IgD-negative memory B cell (primary cell): ENCODE measurements at regions not wholly inside any gene's neighbourhood (a gene's known extent, or its start where the extent isn't known, plus 50 kb on each side); places are given as distances from the start of the nearest gene placed in this dataset.

Experiments
- H3K27ac Mint-ChIP-seq, 3 donors: one replicate each; pipeline ENCODE4 v1.8.0; 2020 to 2022; ENCODE audit warnings: mild to moderate bottlenecking in 3 of 3, mixed read lengths in 3 of 3, moderate library complexity in 1 of 3
- H3K27me3 Mint-ChIP-seq: one replicate; pipeline ENCODE4 v1.8.0; 2021; ENCODE audit warnings: mixed read lengths
- H3K36me3 Mint-ChIP-seq: one replicate; pipeline ENCODE4 v1.8.0; 2020; ENCODE audit warnings: mild to moderate bottlenecking, mixed read lengths
- H3K4me1 Mint-ChIP-seq, 3 donors: one replicate each; pipeline ENCODE4 v1.8.0; 2020 to 2022; ENCODE audit warnings: mixed read lengths in 3 of 3, mild to moderate bottlenecking in 1 of 3
- H3K4me3 Mint-ChIP-seq, 4 donors: one replicate each; pipeline ENCODE4 v1.8.0; 2020 to 2022; ENCODE audit warnings: mild to moderate bottlenecking in 4 of 4, mixed read lengths in 4 of 4, moderate library complexity in 3 of 4
- H3K9me3 Mint-ChIP-seq, 3 donors: one replicate each; pipeline ENCODE4 v1.8.0; 2020 to 2021; ENCODE audit warnings: mixed read lengths in 3 of 3, mild to moderate bottlenecking in 1 of 3

DNA sequence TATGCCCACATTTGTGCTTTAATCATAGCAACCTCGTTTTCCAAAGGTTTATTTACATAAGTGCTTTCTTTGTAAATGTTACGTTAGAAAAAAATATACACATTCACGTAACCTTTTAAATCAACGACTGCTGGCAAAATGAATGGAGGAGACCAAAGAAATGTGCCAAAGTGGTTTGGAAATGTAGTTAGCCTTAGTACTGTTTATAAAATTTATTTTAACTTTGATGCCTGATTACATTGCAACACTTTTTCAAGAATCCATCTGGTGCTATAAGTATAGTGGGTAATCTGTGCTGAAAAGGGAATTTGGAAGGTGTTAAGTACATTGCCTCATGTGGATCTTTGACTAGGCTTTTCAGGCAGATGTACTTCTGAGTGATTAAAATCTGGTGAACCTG is 108.9 kb downstream of the IFI44 start:
- no peaks in the 10 kb centered on the region for H3K4me1 Mint-ChIP-seq
- H3K4me3 Mint-ChIP-seq = no peak overlapping the region
- no peak overlapping the region for H3K27ac Mint-ChIP-seq
- H3K9me3 Mint-ChIP-seq = peaks cover 0 to 11% (median 7%) of the 10 kb centered on the region in 3 donors
- peaks cover 1% of the 10 kb centered on the region for H3K36me3 Mint-ChIP-seq
- H3K27me3 Mint-ChIP-seq = no peaks in the 10 kb centered on the region

DNA sequence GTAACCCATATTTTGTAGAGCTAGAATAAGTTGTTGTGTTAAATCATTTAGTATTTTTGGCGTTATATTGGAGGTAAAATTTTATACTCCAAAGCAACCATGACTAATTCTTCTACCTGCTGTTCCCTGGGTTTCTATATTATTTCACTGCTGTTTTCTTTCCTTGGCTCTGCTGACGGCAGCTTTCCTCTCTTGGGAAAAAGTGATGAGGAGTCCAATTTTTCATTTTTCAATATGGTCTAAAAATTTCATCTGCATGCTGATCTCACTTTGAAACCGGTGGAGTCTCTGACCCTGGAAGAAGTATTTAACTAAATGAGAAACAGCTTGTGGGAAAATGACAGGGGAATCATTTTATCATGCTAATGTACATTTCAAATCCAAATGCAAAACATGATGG is 110.2 kb downstream of the IFI44 start:
- Mint-ChIP-seq H3K4me1 (no peaks in the 10 kb centered on the region), H3K4me3 (no peak overlapping the region), H3K36me3 (peaks cover 1% of the 10 kb centered on the region), H3K9me3 (peaks cover 0 to 4% (median 2%) of the 10 kb centered on the region in 3 donors), H3K27me3 (no peaks in the 10 kb centered on the region), H3K27ac (no peak overlapping the region)

- Mint-ChIP-seq H3K4me3 (peak overlapping the region in 1 of 4 donors; percentile 58), H3K36me3 (peaks cover 1% of the 10 kb centered on the region), H3K27ac (no peak overlapping the region), H3K9me3 (peaks cover 0 to 14% (median 1%) of the 10 kb centered on the region in 3 donors), H3K27me3 (no peaks in the 10 kb centered on the region), H3K4me1 (no peaks in the 10 kb centered on the region)
Observed at GRCh38 chr1:78760858-78761257, 111.2 kb downstream of the IFI44 start.

GRCh38 chr1:78762113-78762512 is 112.5 kb downstream of the IFI44 start:
- no peaks in the 10 kb centered on the region for H3K4me1 Mint-ChIP-seq
- H3K9me3 Mint-ChIP-seq = peaks cover 1 to 17% (median 3%) of the 10 kb centered on the region in 3 donors
- H3K27ac Mint-ChIP-seq = no peak overlapping the region
- no peak overlapping the region for H3K4me3 Mint-ChIP-seq
- H3K36me3 Mint-ChIP-seq = peaks cover 1% of the 10 kb centered on the region
- H3K27me3 Mint-ChIP-seq = no peaks in the 10 kb centered on the region

DNA sequence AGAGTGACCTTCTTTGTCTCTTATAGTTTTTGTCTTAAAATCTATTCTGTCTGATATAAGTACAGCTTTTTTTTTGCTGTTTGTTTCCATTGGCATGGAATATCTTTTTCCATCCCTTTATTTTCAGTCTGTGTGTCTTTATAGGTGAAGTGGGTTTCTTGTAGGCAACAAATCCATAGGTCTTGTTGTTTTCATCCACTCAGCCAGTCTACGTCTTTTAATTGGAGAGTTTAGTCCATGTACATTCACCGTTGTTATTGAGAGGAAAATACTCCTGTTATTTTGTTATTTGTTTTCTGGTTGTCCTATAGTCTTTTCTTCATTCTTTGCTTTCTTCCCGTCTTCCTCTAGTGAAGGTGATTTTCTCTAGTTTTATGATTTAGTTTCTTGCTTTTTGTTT is 115.9 kb downstream of the IFI44 start:
- Mint-ChIP-seq H3K36me3 (peaks cover 1% of the 10 kb centered on the region), H3K27me3 (no peaks in the 10 kb centered on the region), H3K27ac (no peak overlapping the region), H3K4me3 (peak overlapping the region in 1 of 4 donors; percentile 7), H3K9me3 (peaks cover 1 to 14% (median 3%) of the 10 kb centered on the region in 3 donors), H3K4me1 (no peaks in the 10 kb centered on the region)

DNA sequence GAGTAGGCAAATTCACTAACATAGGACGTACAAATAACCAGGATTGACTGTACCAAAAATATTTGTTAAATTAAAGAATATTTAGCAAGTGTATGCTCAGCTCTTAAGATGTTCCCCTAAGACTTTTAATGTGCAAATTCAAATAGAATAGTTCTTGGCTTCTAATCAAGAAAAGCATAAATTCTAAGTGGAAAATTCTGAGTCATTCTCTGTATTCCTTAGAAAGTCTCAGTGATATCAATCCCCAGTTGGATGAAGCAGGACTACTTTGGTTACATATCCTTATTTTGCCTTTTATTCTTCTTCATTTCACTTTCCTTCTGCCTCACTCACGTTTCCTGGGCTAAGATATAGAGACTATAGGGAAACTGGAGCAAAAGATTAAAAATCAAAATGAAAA is 130.2 kb downstream of the IFI44 start:
- no peak overlapping the region for H3K4me3 Mint-ChIP-seq
- H3K36me3 Mint-ChIP-seq = no peaks in the 10 kb centered on the region
- no peak overlapping the region for H3K27ac Mint-ChIP-seq
- H3K9me3 Mint-ChIP-seq = no peaks in the 10 kb centered on the region
- no peaks in the 10 kb centered on the region for H3K4me1 Mint-ChIP-seq
- no peaks in the 10 kb centered on the region for H3K27me3 Mint-ChIP-seq

- H3K36me3 Mint-ChIP-seq = no peaks in the 10 kb centered on the region
- H3K4me3 Mint-ChIP-seq = no peak overlapping the region
- no peaks in the 10 kb centered on the region for H3K27me3 Mint-ChIP-seq
- peaks cover 0 to 5% (median 0%) of the 10 kb centered on the region in 3 donors for H3K9me3 Mint-ChIP-seq
- H3K27ac Mint-ChIP-seq = no peak overlapping the region
- no peaks in the 10 kb centered on the region for H3K4me1 Mint-ChIP-seq
Observed at GRCh38 chr1:78787544-78787943, 137.9 kb downstream of the IFI44 start.

DNA sequence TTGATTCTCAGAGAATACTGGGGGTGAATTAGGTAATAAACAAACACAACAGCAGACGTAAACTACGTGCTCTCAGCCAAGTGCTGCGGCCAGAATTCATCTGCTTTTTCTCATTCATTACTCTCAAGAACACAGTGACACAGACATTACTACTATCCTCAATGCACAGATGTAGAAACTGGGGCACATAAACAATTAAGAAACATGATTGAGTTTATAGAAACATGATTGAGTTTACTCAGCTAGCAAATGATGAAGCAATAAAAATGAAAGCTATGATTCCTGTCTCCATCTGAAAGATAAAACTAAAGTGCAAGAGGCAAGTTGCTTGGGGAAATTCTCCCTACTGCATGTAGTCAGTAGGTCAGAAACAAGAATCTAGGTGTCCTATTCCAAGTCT is 140.5 kb downstream of the IFI44 start:
- no peaks in the 10 kb centered on the region for H3K36me3 Mint-ChIP-seq
- H3K27ac Mint-ChIP-seq = no peak overlapping the region
- no peaks in the 10 kb centered on the region for H3K4me1 Mint-ChIP-seq
- no peaks in the 10 kb centered on the region for H3K27me3 Mint-ChIP-seq
- no peak overlapping the region for H3K4me3 Mint-ChIP-seq
- peaks cover 0 to 5% (median 0%) of the 10 kb centered on the region in 3 donors for H3K9me3 Mint-ChIP-seq

DNA sequence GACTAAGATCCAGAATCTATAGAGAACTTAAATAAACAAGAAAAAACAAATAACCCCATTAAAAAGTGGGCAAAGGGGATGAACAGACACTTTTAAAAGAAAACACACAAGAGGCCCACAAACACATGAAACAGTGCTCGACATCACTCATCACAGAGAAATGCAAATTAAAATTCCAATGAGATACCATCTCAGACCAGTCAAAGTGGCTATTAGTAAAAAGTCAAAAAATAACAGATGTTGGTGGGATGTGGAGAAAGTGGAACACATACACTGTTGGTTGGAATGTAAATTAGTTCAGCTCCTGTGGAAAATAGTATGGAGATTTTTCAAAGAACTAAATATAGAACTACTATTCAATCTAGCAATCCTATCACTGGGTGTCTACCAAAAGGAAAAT is 143.1 kb downstream of the IFI44 start:
- H3K4me1 Mint-ChIP-seq = no peaks in the 10 kb centered on the region
- no peak overlapping the region for H3K27ac Mint-ChIP-seq
- no peaks in the 10 kb centered on the region for H3K36me3 Mint-ChIP-seq
- H3K4me3 Mint-ChIP-seq = no peak overlapping the region
- H3K9me3 Mint-ChIP-seq = peaks cover 0 to 5% (median 0%) of the 10 kb centered on the region in 3 donors
- no peaks in the 10 kb centered on the region for H3K27me3 Mint-ChIP-seq

GRCh38 chr1:78797108-78797781 is 147.6 kb downstream of the IFI44 start:
- H3K4me3 Mint-ChIP-seq = no peak overlapping the region
- H3K36me3 Mint-ChIP-seq = no peaks in the 10 kb centered on the region
- H3K9me3 Mint-ChIP-seq = no peaks in the 10 kb centered on the region
- H3K27ac Mint-ChIP-seq = no peak overlapping the region
- H3K27me3 Mint-ChIP-seq = no peaks in the 10 kb centered on the region
- H3K4me1 Mint-ChIP-seq = no peaks in the 10 kb centered on the region

DNA sequence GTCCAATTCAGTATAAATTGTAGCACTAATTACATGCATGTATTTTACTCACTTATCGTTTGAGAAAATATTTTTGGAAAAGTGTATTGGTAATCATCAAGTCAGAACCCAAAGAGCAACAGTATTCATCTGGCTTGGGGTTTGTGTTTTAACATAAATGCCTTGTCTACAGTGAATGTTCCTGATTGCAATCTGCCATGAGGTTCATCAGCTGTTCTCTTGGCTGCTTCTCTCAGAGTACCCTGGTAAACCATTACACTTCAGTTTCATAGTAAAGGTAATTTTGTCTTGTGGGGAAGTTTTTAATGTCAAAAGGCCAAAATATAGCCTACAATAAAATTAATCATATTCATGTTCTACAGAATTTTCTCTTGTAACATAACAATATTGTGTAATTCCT is 150.3 kb downstream of the IFI44 start:
- H3K9me3 Mint-ChIP-seq = no peaks in the 10 kb centered on the region
- no peaks in the 10 kb centered on the region for H3K27me3 Mint-ChIP-seq
- H3K36me3 Mint-ChIP-seq = no peaks in the 10 kb centered on the region
- no peak overlapping the region for H3K4me3 Mint-ChIP-seq
- no peak overlapping the region for H3K27ac Mint-ChIP-seq
- peaks cover 0 to 1% (median 0%) of the 10 kb centered on the region in 3 donors for H3K4me1 Mint-ChIP-seq

DNA sequence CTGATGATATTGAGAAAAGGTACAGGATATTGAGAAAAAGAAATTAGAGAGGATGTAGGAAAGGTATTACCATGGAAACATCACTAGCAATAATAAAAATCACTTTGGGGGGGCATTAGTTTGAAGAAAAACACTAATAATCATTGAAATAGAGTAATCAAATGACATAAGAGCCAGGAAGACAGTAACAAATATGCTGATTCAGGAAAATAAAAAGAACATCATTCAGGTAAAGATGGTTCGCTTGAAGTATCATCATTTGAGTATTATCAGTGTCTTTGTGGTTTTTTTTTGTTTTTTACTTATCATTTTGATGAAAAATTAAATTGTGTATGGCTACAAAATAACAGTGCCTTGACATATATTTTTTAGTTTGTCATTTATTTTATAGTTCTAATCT is 164.5 kb downstream of the IFI44 start:
- no peaks in the 10 kb centered on the region for H3K27me3 Mint-ChIP-seq

DNA sequence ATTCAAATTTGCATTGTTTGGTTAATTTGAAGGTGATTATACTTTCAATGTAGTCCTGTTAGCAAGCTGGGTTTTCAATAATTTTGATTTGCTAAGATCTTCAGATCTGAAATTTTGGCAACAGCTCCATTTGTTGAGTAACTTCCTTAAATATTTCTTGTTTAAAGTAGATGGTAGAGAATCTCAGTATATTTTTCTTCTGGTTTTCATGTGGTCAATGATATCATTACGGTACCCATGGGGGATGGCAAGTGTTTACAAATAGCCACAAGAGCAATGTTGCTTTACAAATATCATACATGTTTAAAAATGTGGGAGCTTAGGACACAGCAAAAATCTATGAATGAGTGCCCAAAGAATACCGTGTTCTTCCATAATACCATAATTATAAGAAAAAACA is 175.9 kb downstream of the IFI44 start:
- Mint-ChIP-seq H3K4me1 (peaks cover 0 to 1% (median 0%) of the 10 kb centered on the region in 3 donors), H3K27ac (no peak overlapping the region), H3K27me3 (no peaks in the 10 kb centered on the region), H3K9me3 (peaks cover 0 to 1% (median 0%) of the 10 kb centered on the region in 3 donors), H3K36me3 (peaks cover 2% of the 10 kb centered on the region), H3K4me3 (no peak overlapping the region)

More for the DNA sequence above, 164.5 kb downstream of the IFI44 start:
- no peak overlapping the region for H3K27ac Mint-ChIP-seq
- H3K36me3 Mint-ChIP-seq = no peaks in the 10 kb centered on the region
- no peaks in the 10 kb centered on the region for H3K4me1 Mint-ChIP-seq
- no peak overlapping the region for H3K4me3 Mint-ChIP-seq
- H3K9me3 Mint-ChIP-seq = no peaks in the 10 kb centered on the region

GRCh38 chr1:78829644-78830043 is 176.9 kb downstream of the ADGRL4 start:
- H3K36me3 Mint-ChIP-seq = no peaks in the 10 kb centered on the region
- no peaks in the 10 kb centered on the region for H3K27me3 Mint-ChIP-seq
- no peaks in the 10 kb centered on the region for H3K9me3 Mint-ChIP-seq
- H3K4me1 Mint-ChIP-seq = peaks cover 0 to 1% (median 0%) of the 10 kb centered on the region in 3 donors
- H3K27ac Mint-ChIP-seq = no peak overlapping the region
- H3K4me3 Mint-ChIP-seq = no peak overlapping the region

- H3K27ac Mint-ChIP-seq = no peak overlapping the region
- no peaks in the 10 kb centered on the region for H3K36me3 Mint-ChIP-seq
- H3K4me1 Mint-ChIP-seq = peaks cover 0 to 1% (median 1%) of the 10 kb centered on the region in 3 donors
- no peak overlapping the region for H3K4me3 Mint-ChIP-seq
- H3K9me3 Mint-ChIP-seq = no peaks in the 10 kb centered on the region
- no peaks in the 10 kb centered on the region for H3K27me3 Mint-ChIP-seq
Observed at GRCh38 chr1:78830321-78830720, 176.2 kb downstream of the ADGRL4 start.

DNA sequence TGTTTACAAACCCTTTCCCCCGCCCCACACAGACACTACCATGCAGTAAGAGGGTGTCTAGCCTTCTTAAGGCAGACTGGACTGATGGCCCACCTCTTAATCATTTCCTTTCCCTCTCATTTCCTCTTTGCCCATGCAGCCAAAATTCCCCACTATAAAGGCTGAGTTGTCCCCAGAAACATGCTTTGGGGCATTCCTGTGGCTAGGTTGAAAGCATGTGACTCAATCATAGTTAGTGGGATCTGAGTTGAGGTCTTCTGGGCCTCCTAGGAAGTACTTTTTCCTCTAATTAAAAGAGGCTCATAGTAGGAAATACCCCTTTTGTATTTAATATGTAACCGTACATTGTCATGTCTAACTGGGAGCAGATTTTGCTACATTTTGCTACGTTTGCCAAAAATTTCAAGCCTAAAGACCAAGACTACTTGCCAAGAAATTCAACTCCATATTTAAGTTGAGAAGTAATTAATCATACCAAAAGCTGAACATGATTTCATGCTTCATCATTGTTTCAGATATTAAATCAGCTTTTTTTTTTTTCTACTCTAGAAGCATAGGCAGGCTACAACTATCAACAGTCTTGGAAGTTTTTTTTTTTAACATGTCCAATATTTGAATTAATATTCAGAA is 174.7 kb downstream of the ADGRL4 start:
- no peak overlapping the region for H3K27ac Mint-ChIP-seq
- H3K4me1 Mint-ChIP-seq = peaks cover 0 to 6% (median 4%) of the 10 kb centered on the region in 3 donors
- no peak overlapping the region for H3K4me3 Mint-ChIP-seq
- no peaks in the 10 kb centered on the region for H3K36me3 Mint-ChIP-seq
- no peaks in the 10 kb centered on the region for H3K9me3 Mint-ChIP-seq
- H3K27me3 Mint-ChIP-seq = no peaks in the 10 kb centered on the region
